ENCODE measurements at regions not wholly inside any gene's neighbourhood (a gene's known extent, or its start where the extent isn't known, plus 50 kb on each side); places are given as distances from the start of the nearest gene placed in this dataset.

DNA sequence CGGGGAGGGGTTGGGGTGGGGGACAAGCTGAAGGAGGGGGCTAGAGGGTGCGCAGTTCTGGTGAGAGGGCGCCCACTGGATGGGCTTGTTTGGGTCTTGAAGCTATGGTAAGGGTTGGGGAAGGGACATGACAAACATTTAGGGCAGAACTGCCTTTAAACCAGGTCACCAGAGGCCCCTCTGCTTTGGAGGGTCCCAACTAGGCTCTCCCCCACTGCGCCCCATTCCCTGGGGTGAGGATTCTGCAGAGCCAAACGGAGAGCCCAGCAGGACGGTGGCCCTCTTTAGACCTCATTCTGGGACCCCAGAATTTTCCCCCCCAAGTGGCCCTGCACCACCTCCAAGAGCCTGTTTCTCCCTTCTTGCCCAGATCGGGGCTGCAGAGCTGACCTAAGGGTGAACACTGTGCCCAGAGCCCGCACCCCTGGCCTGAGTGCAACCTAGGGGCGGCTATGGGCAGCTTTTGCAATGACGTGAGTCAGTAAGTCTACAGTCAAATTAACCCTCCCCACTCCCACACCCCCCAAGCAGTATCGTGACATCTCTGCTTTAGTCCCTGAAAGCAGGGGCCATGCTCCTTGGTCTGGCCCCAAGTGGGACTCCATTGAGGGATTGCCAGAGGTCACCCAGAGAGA is 593.8 kb downstream of the MATN1 start:
- no peak overlapping the region for H3K4me3 ChIP-seq (ENCODE audit: low read depth in 1 of 3, low read length in 3 of 3)
- no peak overlapping the region for H3K27ac ChIP-seq (ENCODE audit: low read depth in 1 of 2, low read length in 2 of 2)
- H3K4me1 ChIP-seq (ENCODE audit: control insufficient read depth in 4 of 4, insufficient read depth in 4 of 4, low read length in 3 of 4): no peaks in the 10 kb centered on the region
- no peak overlapping the region for H3K9ac ChIP-seq (ENCODE audit: low read depth in 1 of 2, low read length in 2 of 2)
- TF ChIP-seq GABPA (IDR thresholded peaks at IDR 0.05 in 1 of 2, conservative IDR thresholded peaks at IDR 0.05 in 1 of 2) (no peak), EGR1 (IDR thresholded peaks at IDR 0.05; ENCODE audit: low read depth in 2 of 2) (no peak), NR2F2 (IDR thresholded peaks at IDR 0.05) (no peak), FOXA2 (IDR thresholded peaks at IDR 0.05) (no peak), YY1 (IDR thresholded peaks at IDR 0.05) (no peak), HNF4G (IDR thresholded peaks at IDR 0.05) (no peak), SP1 (IDR thresholded peaks at IDR 0.05) (no peak), TAF1 (conservative IDR thresholded peaks at IDR 0.05) (no peak)
- TF ChIP-seq, protein P1, sequence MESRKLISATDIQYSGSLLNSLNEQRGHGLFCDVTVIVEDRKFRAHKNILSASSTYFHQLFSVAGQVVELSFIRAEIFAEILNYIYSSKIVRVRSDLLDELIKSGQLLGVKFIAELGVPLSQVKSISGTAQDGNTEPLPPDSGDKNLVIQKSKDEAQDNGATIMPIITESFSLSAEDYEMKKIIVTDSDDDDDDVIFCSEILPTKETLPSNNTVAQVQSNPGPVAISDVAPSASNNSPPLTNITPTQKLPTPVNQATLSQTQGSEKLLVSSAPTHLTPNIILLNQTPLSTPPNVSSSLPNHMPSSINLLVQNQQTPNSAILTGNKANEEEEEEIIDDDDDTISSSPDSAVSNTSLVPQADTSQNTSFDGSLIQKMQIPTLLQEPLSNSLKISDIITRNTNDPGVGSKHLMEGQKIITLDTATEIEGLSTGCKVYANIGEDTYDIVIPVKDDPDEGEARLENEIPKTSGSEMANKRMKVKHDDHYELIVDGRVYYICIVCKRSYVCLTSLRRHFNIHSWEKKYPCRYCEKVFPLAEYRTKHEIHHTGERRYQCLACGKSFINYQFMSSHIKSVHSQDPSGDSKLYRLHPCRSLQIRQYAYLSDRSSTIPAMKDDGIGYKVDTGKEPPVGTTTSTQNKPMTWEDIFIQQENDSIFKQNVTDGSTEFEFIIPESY (IDR thresholded peaks at IDR 0.05): no peak
- H3K36me3 ChIP-seq (ENCODE audit: control insufficient read depth in 4 of 4, insufficient read depth in 3 of 4, low read depth in 1 of 4, low read length in 3 of 4): no peaks in the 10 kb centered on the region
- WGBS: 70% methylated on average over 11 of the region's 11 CpGs
- DNase-seq (ENCODE audit: low spot score): no peak
- H3K27me3 ChIP-seq (ENCODE audit: control insufficient read depth in 4 of 4, insufficient read depth in 4 of 4, low read length in 3 of 4): no peaks in the 10 kb centered on the region
- H3K9me3 ChIP-seq (ENCODE audit: control insufficient read depth in 4 of 4, low read length in 3 of 4): no peaks in the 10 kb centered on the region

DNA sequence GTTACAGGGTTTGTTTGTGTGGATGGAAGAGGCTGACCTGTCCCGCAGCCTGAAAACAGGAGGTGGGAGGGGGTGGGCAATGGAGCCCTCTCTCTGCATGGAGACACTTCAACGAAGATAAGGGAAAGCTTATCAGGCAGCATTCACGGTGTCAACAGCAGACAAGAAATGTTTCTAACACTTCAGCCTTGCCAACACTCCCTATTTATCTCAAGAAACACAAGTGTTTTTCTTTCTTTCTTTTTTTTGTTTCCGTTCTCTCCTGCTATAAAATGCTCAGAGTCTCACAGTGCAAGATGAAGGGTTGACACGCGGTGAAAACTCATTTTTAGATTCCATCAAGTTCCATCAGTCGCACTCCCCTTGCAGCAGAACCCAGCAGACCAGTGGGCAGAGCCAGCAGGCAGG is 594.4 kb downstream of the MATN1 start:
- H3K4me1 ChIP-seq (ENCODE audit: control insufficient read depth in 4 of 4, insufficient read depth in 4 of 4, low read length in 3 of 4): no peaks in the 10 kb centered on the region
- no peak overlapping the region for H3K27ac ChIP-seq (ENCODE audit: low read depth in 1 of 2, low read length in 2 of 2)
- no peak for DNase-seq (ENCODE audit: low spot score)
- 37% methylated on average over 7 of the region's 7 CpGs for WGBS
- H3K9ac ChIP-seq (ENCODE audit: low read depth in 1 of 2, low read length in 2 of 2): no peak overlapping the region
- no peaks in the 10 kb centered on the region for H3K9me3 ChIP-seq (ENCODE audit: control insufficient read depth in 4 of 4, low read length in 3 of 4)
- no peak overlapping the region for H3K4me3 ChIP-seq (ENCODE audit: low read depth in 1 of 3, low read length in 3 of 3)
- H3K36me3 ChIP-seq (ENCODE audit: control insufficient read depth in 4 of 4, insufficient read depth in 3 of 4, low read depth in 1 of 4, low read length in 3 of 4): no peaks in the 10 kb centered on the region
- no peaks in the 10 kb centered on the region for H3K27me3 ChIP-seq (ENCODE audit: control insufficient read depth in 4 of 4, insufficient read depth in 4 of 4, low read length in 3 of 4)
- no peak for TF ChIP-seq YY1 (IDR thresholded peaks at IDR 0.05)
- no peak for TF ChIP-seq FOXA1 (IDR thresholded peaks at IDR 0.05)

DNA sequence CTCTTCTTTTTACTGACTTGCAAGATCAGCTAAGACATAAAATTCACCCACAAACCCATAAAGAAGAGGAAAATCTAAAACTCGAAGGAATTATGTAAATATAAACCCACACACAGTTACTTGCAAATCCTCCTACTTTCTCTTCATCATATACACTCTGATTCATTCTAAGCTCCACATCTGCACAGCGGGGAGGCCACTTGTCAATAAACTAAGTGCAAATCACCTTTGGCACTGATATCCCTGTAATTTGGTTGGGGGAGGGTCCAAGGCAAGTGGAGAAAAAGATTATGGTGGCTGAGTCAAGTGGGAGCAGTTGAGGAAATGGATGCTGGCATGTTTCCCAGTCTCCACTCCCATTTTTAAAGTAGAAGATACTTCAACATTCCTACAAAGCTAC is 596.5 kb downstream of the MATN1 start:
- Histone ChIP-seq H3K9me3 (ENCODE audit: control insufficient read depth in 4 of 4, low read length in 3 of 4) (no peaks in the 10 kb centered on the region), H3K27ac (ENCODE audit: low read depth in 1 of 2, low read length in 2 of 2) (no peak overlapping the region), H3K4me1 (ENCODE audit: control insufficient read depth in 4 of 4, insufficient read depth in 4 of 4, low read length in 3 of 4) (no peaks in the 10 kb centered on the region), H3K4me3 (ENCODE audit: low read depth in 1 of 3, low read length in 3 of 3) (no peak overlapping the region), H3K27me3 (ENCODE audit: control insufficient read depth in 4 of 4, insufficient read depth in 4 of 4, low read length in 3 of 4) (no peaks in the 10 kb centered on the region), H3K9ac (ENCODE audit: low read depth in 1 of 2, low read length in 2 of 2) (no peak overlapping the region), H3K36me3 (ENCODE audit: control insufficient read depth in 4 of 4, insufficient read depth in 3 of 4, low read depth in 1 of 4, low read length in 3 of 4) (no peaks in the 10 kb centered on the region)
- DNase-seq (ENCODE audit: low spot score): no peak
- 67% methylated on average over 2 of the region's 2 CpGs for WGBS
- TF ChIP-seq SP1 (IDR thresholded peaks at IDR 0.05): no peak
- no peak for TF ChIP-seq HNF4A (conservative IDR thresholded peaks at IDR 0.05)
- TF ChIP-seq HNF4G (IDR thresholded peaks at IDR 0.05): no peak
- no peak for TF ChIP-seq NR2F2 (IDR thresholded peaks at IDR 0.05)
- TF ChIP-seq, protein P2, sequence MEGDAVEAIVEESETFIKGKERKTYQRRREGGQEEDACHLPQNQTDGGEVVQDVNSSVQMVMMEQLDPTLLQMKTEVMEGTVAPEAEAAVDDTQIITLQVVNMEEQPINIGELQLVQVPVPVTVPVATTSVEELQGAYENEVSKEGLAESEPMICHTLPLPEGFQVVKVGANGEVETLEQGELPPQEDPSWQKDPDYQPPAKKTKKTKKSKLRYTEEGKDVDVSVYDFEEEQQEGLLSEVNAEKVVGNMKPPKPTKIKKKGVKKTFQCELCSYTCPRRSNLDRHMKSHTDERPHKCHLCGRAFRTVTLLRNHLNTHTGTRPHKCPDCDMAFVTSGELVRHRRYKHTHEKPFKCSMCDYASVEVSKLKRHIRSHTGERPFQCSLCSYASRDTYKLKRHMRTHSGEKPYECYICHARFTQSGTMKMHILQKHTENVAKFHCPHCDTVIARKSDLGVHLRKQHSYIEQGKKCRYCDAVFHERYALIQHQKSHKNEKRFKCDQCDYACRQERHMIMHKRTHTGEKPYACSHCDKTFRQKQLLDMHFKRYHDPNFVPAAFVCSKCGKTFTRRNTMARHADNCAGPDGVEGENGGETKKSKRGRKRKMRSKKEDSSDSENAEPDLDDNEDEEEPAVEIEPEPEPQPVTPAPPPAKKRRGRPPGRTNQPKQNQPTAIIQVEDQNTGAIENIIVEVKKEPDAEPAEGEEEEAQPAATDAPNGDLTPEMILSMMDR (IDR thresholded peaks at IDR 0.05; ENCODE audit: low read depth, low read length, missing input control): no peak
- no peak for TF ChIP-seq FOXA2 (IDR thresholded peaks at IDR 0.05)
- no peak for TF ChIP-seq JUND (IDR thresholded peaks at IDR 0.05)
- no peak for TF ChIP-seq GABPA (IDR thresholded peaks at IDR 0.05 in 1 of 2, conservative IDR thresholded peaks at IDR 0.05 in 1 of 2)
- no peak for TF ChIP-seq RAD21 (IDR thresholded peaks at IDR 0.05)
- TF ChIP-seq, protein P1 (IDR thresholded peaks at IDR 0.05): no peak
- no peak for TF ChIP-seq TAF1 (conservative IDR thresholded peaks at IDR 0.05)
